Omental fat pad (tissue), 3 donors: ENCODE measurements at regions not wholly inside any gene's neighbourhood (a gene's known extent, or its start where the extent isn't known, plus 50 kb on each side); places are given as distances from the start of the nearest gene placed in this dataset.

Experiments used
- ATAC-seq: fragments of 150-250 bp; one replicate; pipeline ENCODE4 v1.9.1; 2016; ENCODE audit warnings: mild to moderate bottlenecking, moderate library complexity; ENCODE audit not compliant: low FRiP score
- DNase-seq: peaks from one replicate; pipeline ENCODE4 v3.0.0-alpha.2; 2019; ENCODE audit warnings: low spot score
- CTCF ChIP-seq, 3 donors: fragments of 450-650 bp; IDR thresholded peaks; one replicate each; pipeline ENCODE4 v1.5.1; 2016 to 2017; ENCODE audit warnings: antibody characterized with exemption in 3 of 3, mild to moderate bottlenecking in 3 of 3, moderate library complexity in 2 of 3

- TF ChIP-seq CTCF (IDR thresholded peaks at IDR 0.05) = no peak
These were observed 773.4 kb upstream of the NOVA1 start for GRCh38 chr14:27371209-27371608.

GRCh38 chr14:27371868-27372267, 774.0 kb upstream of the NOVA1 start:
- no peak for DNase-seq
- no peak for TF ChIP-seq CTCF (IDR thresholded peaks at IDR 0.05)
- no peak for ATAC-seq

More at GRCh38 chr14:27371209-27371608, 773.4 kb upstream of the NOVA1 start:
- DNase-seq = no peak
- no peak for ATAC-seq

- no peak for TF ChIP-seq CTCF (IDR thresholded peaks at IDR 0.05)
- DNase-seq = no peak
- no peak for ATAC-seq
These were observed 774.9 kb upstream of the NOVA1 start for GRCh38 chr14:27372771-27373170.

GRCh38 chr14:27384124-27384523, 786.3 kb upstream of the NOVA1 start:
- DNase-seq (no peak), ATAC-seq (no peak)
- TF ChIP-seq CTCF (IDR thresholded peaks at IDR 0.05) = no peak

GRCh38 chr14:27386391-27386790, 788.6 kb upstream of the NOVA1 start:
- no peak for ATAC-seq
- TF ChIP-seq CTCF (IDR thresholded peaks at IDR 0.05) = no peak
- no peak for DNase-seq

GRCh38 chr14:27387463-27387862, 789.6 kb upstream of the NOVA1 start:
- TF ChIP-seq CTCF (IDR thresholded peaks at IDR 0.05) = no peak
- no peak for DNase-seq
- no peak for ATAC-seq

- TF ChIP-seq CTCF (IDR thresholded peaks at IDR 0.05) = no peak
- ATAC-seq = no peak
- no peak for DNase-seq
These were observed 791.6 kb upstream of the NOVA1 start for GRCh38 chr14:27389402-27389801.
